ENCODE measurements at regions not wholly inside any gene's neighbourhood (a gene's known extent, or its start where the extent isn't known, plus 50 kb on each side); places are given as distances from the start of the nearest gene placed in this dataset.
A peak's percentile ranks its signal among the peaks of the same experiment; 100 is the strongest.
"Not testable (repeated sequence)": the region's sequence is repeated elsewhere in the genome, so short reads cannot be mapped to it uniquely, and the experiment has no call there.

DNA sequence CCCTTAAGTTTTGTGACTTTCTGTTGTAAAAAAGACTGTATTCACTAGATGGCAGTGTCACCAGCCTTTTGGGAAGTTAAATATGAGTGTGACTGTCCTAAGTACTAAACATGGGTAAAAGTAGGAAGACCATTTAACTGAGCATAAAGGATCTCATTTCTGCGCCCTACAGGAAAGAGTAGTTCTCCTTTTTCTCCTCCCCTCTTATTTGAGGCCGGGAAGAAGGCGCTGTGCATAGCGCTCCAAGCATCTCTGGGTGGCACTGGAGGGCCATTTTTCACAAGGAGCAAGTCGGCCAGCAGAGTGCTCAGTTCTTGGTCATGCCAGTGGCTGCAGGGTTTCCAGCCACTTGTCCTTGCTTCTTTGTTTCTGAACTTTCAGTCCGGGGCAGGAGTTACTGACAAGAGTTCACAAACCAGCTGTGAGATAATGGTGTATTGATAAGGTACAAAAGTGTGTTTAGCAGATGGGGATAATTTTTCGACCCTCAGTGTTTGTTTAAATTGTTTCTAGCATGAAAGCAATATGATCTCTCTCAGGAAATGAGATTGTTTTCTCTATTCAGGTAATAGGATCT lies 227.6 kb upstream of the DMRT1 start:
- ChIA-PET CTCF (no interaction called here), POLR2A (no interaction called here)
- no peak overlapping the region for H3K4me3 Mint-ChIP-seq
- no peak overlapping the region for H3K27ac Mint-ChIP-seq
- H3K9me3 Mint-ChIP-seq: no peaks in the 10 kb centered on the region
- DNase-seq: peak; percentile 61
- no peaks in the 10 kb centered on the region for H3K36me3 Mint-ChIP-seq (ENCODE audit: low read depth)
- peaks cover 2% of the 10 kb centered on the region for H3K27me3 Mint-ChIP-seq
- peaks cover 7% of the 10 kb centered on the region for H3K4me1 Mint-ChIP-seq

DNA sequence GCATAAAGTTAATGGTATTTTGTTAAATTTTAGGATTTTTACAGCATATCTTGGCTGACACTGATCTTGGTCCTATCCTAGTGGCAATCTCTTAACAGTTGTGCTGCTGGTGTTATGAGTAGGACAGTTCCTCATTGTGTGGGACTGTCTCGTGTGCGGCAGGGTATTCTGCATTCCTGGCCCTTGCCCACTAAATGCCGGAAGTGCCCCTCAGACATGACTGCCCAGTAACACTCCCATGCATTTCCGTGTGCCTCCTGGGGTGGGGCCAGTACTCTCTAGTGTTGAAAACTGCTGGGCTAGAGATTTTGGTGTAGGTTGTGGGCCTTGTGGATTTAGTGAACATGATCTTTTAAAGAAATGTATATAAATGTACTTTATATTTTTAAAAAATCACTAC lies 227.1 kb upstream of the DMRT1 start:
- Mint-ChIP-seq H3K4me3 (no peak overlapping the region), H3K36me3 (ENCODE audit: low read depth) (no peaks in the 10 kb centered on the region)

DNA sequence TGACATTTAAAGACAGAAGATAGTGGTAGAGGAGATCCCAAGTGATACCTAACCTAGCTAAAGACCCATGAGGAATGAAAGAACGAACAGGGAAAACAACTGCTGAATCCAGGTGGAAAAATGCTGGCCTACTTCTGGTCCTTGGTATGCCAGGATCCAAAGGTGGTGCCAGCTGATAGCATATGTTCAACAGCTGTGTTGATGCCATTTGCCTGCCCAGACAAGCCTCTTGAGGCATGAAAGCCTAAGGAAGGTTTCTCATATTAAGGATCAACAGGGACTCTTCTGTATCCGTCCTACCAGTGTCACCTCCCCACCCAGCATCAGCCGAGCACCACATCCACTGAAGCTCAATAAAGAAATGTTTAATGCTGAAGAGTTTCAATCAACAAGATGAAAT lies 225.7 kb upstream of the DMRT1 start:
- ChIA-PET POLR2A (no interaction called here), CTCF (interaction anchor here (0.9 to 1.1 kb wide), 2 partner anchors 108 to 134 kb away, joined by 3 to 4 read pairs; no protein-coding TSS in a partner anchor)
- H3K27ac Mint-ChIP-seq: no peak overlapping the region
- no peak overlapping the region for H3K4me3 Mint-ChIP-seq
- H3K36me3 Mint-ChIP-seq (ENCODE audit: low read depth): no peaks in the 10 kb centered on the region
- H3K9me3 Mint-ChIP-seq: no peaks in the 10 kb centered on the region
- peaks cover 3% of the 10 kb centered on the region for H3K27me3 Mint-ChIP-seq
- peaks cover 7% of the 10 kb centered on the region for H3K4me1 Mint-ChIP-seq
- DNase-seq: no peak

More for the DNA sequence above, 227.1 kb upstream of the DMRT1 start:
- ChIA-PET CTCF (no interaction called here), POLR2A (no interaction called here)
- H3K4me1 Mint-ChIP-seq: peaks cover 7% of the 10 kb centered on the region
- H3K27me3 Mint-ChIP-seq: peaks cover 2% of the 10 kb centered on the region
- no peaks in the 10 kb centered on the region for H3K9me3 Mint-ChIP-seq
- no peak overlapping the region for H3K27ac Mint-ChIP-seq
- no peak for DNase-seq

DNA sequence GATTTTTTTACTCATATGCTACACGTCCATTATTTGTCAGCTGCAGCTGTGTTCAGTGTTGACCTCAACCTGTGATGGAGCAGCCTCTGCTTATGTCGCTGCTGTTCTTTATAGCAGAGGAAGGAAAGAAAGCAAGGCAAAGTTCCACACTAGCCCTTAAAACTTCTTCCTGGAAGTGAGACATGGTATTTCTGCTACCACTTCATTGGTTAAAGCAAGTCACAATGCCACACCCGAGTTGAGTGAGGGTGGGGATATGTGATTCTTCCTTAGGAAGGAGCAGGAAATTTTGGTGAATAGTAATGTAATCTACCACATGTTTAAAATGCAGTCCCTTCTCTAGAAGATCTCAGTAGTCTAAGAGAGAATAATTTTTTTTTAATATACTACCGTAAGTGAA lies 224.8 kb upstream of the DMRT1 start:
- ChIA-PET CTCF (no interaction called here), POLR2A (no interaction called here)

DNA sequence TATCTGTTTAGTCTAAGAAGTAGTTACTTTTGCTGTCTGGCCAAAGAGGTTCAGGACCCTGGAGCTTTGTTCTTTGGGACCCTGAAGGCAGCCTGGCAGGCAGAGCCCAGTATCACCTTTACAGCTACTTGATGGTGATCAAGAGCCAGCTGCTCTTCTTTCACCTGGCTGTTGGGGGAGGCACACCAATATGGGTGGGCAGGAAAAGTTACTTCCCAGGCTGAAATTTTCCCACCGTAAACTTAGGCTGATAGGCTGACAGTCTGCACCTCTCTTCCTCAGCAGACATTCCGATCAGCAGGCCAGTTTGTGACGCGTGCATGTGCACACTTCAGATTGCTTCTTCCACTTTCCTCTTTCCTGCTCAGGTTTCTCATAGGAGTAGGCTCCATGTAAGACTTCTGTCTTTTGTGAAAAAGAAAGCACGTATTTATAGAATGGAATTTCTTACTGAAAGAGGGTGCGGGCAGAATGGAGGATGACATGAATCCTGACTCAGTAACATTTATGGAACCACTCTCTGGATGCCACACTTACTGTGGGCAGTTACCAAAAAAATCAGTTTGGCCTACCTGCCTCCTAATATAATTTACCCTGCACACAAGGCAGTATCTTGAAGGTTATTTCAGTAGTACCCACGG lies 223.9 kb upstream of the DMRT1 start:
- ChIA-PET CTCF (no interaction called here), POLR2A (no interaction called here)
- peaks cover 7% of the 10 kb centered on the region for H3K4me1 Mint-ChIP-seq
- DNase-seq: no peak
- no peak overlapping the region for H3K27ac Mint-ChIP-seq
- no peaks in the 10 kb centered on the region for H3K36me3 Mint-ChIP-seq (ENCODE audit: low read depth)
- no peak overlapping the region for H3K4me3 Mint-ChIP-seq
- H3K9me3 Mint-ChIP-seq: no peaks in the 10 kb centered on the region
- peaks cover 3% of the 10 kb centered on the region for H3K27me3 Mint-ChIP-seq

More for the DNA sequence above, 224.8 kb upstream of the DMRT1 start:
- Mint-ChIP-seq H3K4me3 (no peak overlapping the region), H3K27ac (no peak overlapping the region), H3K36me3 (ENCODE audit: low read depth) (no peaks in the 10 kb centered on the region), H3K4me1 (peaks cover 7% of the 10 kb centered on the region), H3K9me3 (no peaks in the 10 kb centered on the region), H3K27me3 (peaks cover 3% of the 10 kb centered on the region)
- no peak for DNase-seq

DNA sequence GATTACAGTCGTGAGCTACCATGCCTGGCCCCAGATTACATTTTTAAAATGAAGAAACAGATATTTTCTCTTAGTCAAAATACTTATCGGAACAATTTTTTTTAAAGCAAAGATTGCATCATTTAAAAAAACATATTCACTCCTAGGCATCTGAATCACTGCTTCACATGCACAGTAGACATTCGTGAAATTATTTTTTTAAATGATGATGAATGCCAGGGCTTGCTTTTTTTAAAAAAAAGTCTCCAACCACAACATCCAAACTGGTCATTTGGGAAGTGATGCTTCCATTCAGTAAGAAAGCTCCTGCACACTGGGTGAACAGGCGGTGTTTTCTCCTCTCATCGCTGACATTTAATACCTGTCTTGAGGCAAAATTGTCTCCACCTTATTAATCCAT lies 223.0 kb upstream of the DMRT1 start:
- Mint-ChIP-seq H3K4me3 (no peak overlapping the region), H3K9me3 (no peaks in the 10 kb centered on the region), H3K27ac (no peak overlapping the region), H3K36me3 (ENCODE audit: low read depth) (no peaks in the 10 kb centered on the region), H3K27me3 (peaks cover 5% of the 10 kb centered on the region), H3K4me1 (peaks cover 7% of the 10 kb centered on the region)
- ChIA-PET CTCF (interaction anchor here (1.8 kb wide), 1 partner anchor 13 kb away, joined by 4 read pairs; no protein-coding TSS in a partner anchor), POLR2A (no interaction called here)
- DNase-seq: no peak

DNA sequence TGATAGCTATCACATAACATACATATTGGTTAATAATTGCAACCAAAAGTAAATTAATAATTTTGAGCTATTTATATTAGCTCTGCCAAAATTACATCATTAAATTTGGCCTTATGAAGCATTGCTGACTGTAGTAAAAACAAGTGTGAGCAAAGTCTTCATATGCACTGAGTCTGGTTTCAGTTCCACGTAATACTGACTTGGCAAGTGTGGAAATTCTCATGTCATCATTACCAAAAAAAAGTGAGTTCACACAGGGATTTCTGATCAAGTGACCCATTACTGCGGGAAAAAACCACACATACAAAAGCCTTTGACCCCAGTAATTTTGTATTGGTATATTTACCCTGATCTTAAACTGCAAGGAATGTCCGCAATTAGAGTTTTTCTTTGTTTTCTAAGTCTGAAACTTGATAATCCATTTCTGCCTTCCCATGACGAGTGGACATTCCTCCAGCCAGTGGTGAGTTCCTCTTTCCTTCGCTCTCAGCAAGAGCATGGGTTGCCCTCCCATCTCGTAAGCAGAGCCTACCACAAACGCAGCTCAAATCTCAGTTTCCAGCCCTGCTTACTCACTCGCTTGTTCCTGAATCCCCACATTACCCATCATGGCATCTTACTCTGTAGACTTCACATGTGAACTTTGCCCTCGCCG lies 220.2 kb upstream of the DMRT1 start:
- Mint-ChIP-seq H3K4me3 (no peak overlapping the region), H3K9me3 (no peaks in the 10 kb centered on the region), H3K27me3 (peaks cover 8% of the 10 kb centered on the region), H3K36me3 (ENCODE audit: low read depth) (no peaks in the 10 kb centered on the region), H3K4me1 (no peaks in the 10 kb centered on the region), H3K27ac (no peak overlapping the region)
- ChIA-PET CTCF (no interaction called here), POLR2A (no interaction called here)
- no peak for DNase-seq

DNA sequence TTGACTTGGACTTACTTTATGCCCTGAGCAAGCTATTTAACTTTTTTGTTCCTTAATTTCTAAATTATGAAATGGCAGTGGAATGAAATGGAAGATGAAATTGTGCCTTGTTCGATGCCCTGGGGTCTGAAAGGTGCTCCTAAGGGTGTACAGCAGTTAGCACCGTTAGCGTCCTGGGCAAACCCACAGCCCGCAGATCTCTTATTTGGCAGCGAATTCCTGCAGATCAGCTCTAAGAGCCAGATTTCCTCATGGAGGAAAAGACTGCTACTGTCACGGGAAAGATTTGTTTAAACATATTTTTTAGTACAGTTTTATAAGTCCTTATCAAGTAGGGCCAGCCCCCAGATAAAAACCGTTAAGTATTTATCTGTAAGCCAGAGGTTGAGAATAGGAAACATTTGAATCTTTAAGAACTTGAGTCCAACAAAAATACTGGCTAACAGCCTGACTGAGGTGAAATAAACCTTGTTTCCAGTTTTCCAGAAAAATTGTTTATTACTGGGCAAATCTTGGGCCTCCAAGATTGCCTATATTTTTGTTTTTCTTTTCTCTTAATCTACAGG lies 216.5 kb upstream of the DMRT1 start:
- CTCF ChIA-PET: no interaction called here

DNA sequence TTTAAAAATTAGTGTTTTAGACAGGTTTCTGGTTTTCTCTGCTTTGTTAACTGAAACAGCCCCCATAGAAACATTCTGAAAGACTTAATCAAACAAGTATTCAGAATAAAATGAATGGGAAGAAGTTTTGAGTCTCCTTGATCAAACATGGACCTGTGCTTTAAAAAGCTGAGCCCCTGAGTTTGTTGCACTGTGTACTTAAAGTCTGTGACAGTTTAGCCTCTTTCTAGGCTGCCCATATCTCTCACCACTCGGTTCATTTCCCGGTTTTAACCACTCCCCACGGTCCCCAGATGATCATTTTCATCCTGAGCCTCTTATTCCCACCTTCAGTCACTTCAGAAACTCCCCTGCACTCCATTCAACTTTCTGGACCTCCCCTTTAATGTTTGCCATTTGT lies 215.9 kb upstream of the DMRT1 start:
- DNase-seq: no peak
- POLR2A ChIA-PET: no interaction called here
- H3K9me3 Mint-ChIP-seq: no peaks in the 10 kb centered on the region
- H3K4me3 Mint-ChIP-seq: no peak overlapping the region
- H3K4me1 Mint-ChIP-seq: peaks cover 9% of the 10 kb centered on the region
- peaks cover 8% of the 10 kb centered on the region for H3K27me3 Mint-ChIP-seq
- no peak overlapping the region for H3K27ac Mint-ChIP-seq
- H3K36me3 Mint-ChIP-seq (ENCODE audit: low read depth): no peaks in the 10 kb centered on the region
- CTCF ChIA-PET: interaction anchor here (0.6 to 2.9 kb wide), 2 partner anchors 124 to 152 kb away, joined by 4 to 8 read pairs; no protein-coding TSS in a partner anchor

More for the DNA sequence above, 216.5 kb upstream of the DMRT1 start:
- DNase-seq: no peak
- Mint-ChIP-seq H3K27ac (no peak overlapping the region), H3K9me3 (no peaks in the 10 kb centered on the region), H3K4me1 (peaks cover 9% of the 10 kb centered on the region), H3K27me3 (peaks cover 9% of the 10 kb centered on the region), H3K36me3 (ENCODE audit: low read depth) (no peaks in the 10 kb centered on the region), H3K4me3 (no peak overlapping the region)
- POLR2A ChIA-PET: no interaction called here

DNA sequence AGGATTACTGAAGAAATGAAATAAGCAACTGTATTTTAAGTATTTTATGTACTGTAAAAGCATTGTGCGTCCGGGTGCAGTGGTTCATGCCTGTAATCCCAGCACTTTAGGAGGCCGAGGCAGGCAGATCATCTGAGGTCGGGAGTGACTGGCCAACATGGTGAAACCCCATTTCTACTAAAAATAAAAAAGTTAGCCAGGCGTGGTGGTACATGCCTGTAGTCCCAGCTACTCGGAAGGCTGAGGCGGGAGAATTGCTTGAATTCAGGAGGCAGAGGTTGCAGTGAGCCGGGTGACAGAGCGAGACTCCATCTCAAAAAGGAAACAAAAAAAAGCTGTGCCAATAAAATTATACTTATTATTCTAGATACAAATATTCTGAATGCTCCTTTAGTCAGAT lies 215.4 kb upstream of the DMRT1 start:
- H3K27me3 Mint-ChIP-seq, POLR2A ChIA-PET: not testable (repeated sequence)
- CTCF ChIA-PET: interaction anchor here (0.6 to 2.9 kb wide), 3 partner anchors 14 to 152 kb away, joined by 3 to 8 read pairs (median 4); no protein-coding TSS in a partner anchor

DNA sequence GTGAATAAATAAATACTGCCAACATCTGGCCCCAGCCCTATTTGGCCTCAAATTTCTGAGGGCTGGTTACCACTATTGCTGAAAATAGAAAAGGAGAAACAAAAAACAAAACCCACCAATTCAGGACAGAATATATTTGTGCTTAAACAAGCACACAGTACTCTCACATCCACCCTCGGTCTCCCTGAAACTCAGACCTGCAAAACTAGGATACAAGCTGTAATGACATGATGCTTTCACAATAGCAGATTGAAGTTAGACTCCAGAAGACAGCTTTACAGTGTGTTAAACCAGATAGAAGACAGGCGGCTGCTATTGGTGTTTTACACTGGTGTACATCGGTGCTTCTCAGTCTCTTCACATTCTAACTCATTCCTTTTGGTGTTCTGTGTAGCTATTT lies 214.9 kb upstream of the DMRT1 start:
- ChIA-PET POLR2A (no interaction called here), CTCF (interaction anchor here (0.6 to 2.9 kb wide), 4 partner anchors 14 to 152 kb away, joined by 3 to 8 read pairs (median 4); no protein-coding TSS in a partner anchor)
- DNase-seq: no peak
- H3K4me1 Mint-ChIP-seq: peaks cover 18% of the 10 kb centered on the region
- H3K4me3 Mint-ChIP-seq: no peak overlapping the region
- no peaks in the 10 kb centered on the region for H3K36me3 Mint-ChIP-seq (ENCODE audit: low read depth)
- H3K27ac Mint-ChIP-seq: no peak overlapping the region
- H3K9me3 Mint-ChIP-seq: no peaks in the 10 kb centered on the region
- H3K27me3 Mint-ChIP-seq: peaks cover 8% of the 10 kb centered on the region

More for the DNA sequence above, 215.4 kb upstream of the DMRT1 start:
- not testable (repeated sequence) for H3K36me3 Mint-ChIP-seq (ENCODE audit: low read depth); H3K4me3 Mint-ChIP-seq; H3K27ac Mint-ChIP-seq; DNase-seq; H3K9me3 Mint-ChIP-seq
- H3K4me1 Mint-ChIP-seq: peaks cover 13% of the 10 kb centered on the region

DNA sequence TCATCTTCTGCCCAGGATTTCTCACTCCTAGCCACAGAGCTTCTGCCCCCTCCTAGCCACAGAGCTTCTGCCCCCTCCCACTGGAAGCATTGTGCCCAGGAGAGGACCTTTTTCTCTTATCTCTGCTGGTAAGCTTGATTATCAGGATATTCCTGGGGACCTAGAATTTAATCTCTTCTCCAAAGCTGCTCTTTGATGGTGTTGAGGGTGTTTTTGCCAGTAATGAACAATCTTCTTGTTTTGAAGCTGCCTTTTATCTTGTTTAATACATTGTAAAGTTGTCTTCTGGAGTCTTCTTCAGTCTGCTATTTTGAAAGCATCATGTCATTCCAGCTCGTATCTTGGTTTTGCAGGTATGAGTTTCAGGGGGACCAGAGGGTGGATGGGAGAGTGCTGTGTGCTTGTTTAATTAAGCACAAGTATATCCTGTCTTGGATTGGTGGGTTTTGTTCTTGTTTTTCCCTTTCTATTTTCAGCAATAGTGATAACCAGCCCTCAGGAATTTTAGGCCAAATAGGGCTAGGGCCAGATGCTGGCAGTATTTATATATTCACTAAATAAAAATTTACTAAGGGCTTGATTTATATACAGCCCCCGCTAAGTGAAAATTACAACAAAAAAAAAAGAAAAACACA lies 214.0 kb upstream of the DMRT1 start:
- ChIA-PET CTCF (interaction anchor here (0.6 to 2.9 kb wide), 3 partner anchors 19 to 151 kb away, joined by 3 to 8 read pairs (median 4); no protein-coding TSS in a partner anchor), POLR2A (no interaction called here)
- no peak for DNase-seq
- Mint-ChIP-seq H3K27me3 (peaks cover 8% of the 10 kb centered on the region), H3K36me3 (ENCODE audit: low read depth) (no peaks in the 10 kb centered on the region), H3K27ac (no peak overlapping the region), H3K4me3 (no peak overlapping the region), H3K9me3 (no peaks in the 10 kb centered on the region), H3K4me1 (peaks cover 26% of the 10 kb centered on the region)

DNA sequence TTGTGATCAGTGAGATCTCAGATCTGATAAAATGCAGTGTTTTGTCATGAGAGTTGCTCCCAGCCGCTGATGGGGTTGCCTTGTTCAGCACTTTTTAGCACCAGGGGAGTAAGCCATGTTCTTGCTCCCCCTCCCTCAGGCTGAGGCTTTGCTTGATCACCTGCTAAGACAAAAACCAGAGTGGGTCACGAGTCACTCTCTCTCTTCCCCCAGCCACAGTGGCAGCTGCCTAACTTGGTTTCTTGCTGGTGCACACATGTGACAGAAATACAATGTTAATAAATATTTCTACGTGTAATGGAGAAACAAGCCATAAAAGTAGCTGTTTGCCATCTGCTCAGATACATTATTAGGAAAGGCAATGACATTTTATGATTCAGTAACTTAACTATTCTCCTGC lies 212.4 kb upstream of the DMRT1 start:
- peaks cover 4% of the 10 kb centered on the region for H3K36me3 Mint-ChIP-seq (ENCODE audit: low read depth)
- ChIA-PET CTCF (no interaction called here), POLR2A (no interaction called here)
- peaks cover 3% of the 10 kb centered on the region for H3K9me3 Mint-ChIP-seq
- peaks cover 26% of the 10 kb centered on the region for H3K4me1 Mint-ChIP-seq
- H3K27ac Mint-ChIP-seq: no peak overlapping the region
- no peak overlapping the region for H3K4me3 Mint-ChIP-seq
- peaks cover 3% of the 10 kb centered on the region for H3K27me3 Mint-ChIP-seq
- DNase-seq: no peak

Measured in activated CD4-positive, alpha-beta T cell treated with anti-CD3 and anti-CD28 coated beads, Interleukin-2, amount 10 ng/mL, durations not matched to agents 7 days and 5 days (primary cell).